ENCODE measurements at regions not wholly inside any gene's neighbourhood (a gene's known extent, or its start where the extent isn't known, plus 50 kb on each side); places are given as distances from the start of the nearest gene placed in this dataset.

DNA sequence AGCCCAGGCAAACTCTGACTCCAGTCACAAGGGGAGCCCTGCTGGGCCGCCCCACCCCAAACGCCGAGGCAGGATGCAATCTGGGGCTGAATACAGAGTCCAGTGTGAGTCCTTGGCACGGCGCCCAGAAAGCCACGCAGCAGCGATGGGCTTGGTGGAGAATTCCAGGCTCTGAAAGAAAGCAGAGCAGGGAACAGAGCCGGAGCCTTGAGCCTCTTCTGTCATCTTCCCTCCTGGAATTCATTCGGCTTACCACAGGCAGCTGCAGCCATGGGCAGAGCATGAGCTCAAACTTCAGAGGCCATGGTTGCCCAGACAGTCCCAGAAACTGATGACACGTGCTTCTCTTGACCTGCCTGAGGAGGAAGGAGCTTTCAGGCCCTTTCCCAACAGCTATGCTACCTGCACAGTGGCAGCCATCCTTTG lies 441.1 kb upstream of the JARID2 start:
- Histone ChIP-seq H4K5ac (ENCODE audit: insufficient read length, low read depth, low read length) (no peak overlapping the region), H2AK5ac (ENCODE audit: insufficient read length, low read length) (no peak overlapping the region), H4K20me1 (ENCODE audit: control insufficient read depth, insufficient read depth, insufficient read length) (no peaks in the 10 kb centered on the region), H3K4ac (ENCODE audit: low read depth, low read length) (no peak overlapping the region), H2AFZ (ENCODE audit: low read length) (no peak overlapping the region), H3K9ac (ENCODE audit: extremely low read depth, insufficient read length, low read length) (no peak overlapping the region), H3K4me1 (ENCODE audit: insufficient read depth, low read length) (peaks cover 2% of the 10 kb centered on the region; the same call in 1 of the 2 replicates), H3T11ph (ENCODE audit: low read length) (no peak overlapping the region), H3K79me1 (ENCODE audit: insufficient read depth, low read depth, low read length, poor library complexity, severe bottlenecking) (no peaks in the 10 kb centered on the region), H2BK120ac (ENCODE audit: low read depth, low read length, poor library complexity, severe bottlenecking) (no peak overlapping the region), H3K14ac (ENCODE audit: insufficient read depth, low read length) (no peak overlapping the region; the same call in 1 of the 2 replicates), H3K18ac (ENCODE audit: insufficient read length, low read depth, low read length) (no peak overlapping the region), H3K56ac (ENCODE audit: insufficient read length, low read depth, low read length) (no peak overlapping the region), H3K9me3 (ENCODE audit: control insufficient read depth, low read depth, low read length) (peaks cover 7% of the 10 kb centered on the region), H3K79me2 (ENCODE audit: insufficient read depth, low read length) (no peaks in the 10 kb centered on the region), H3K23me2 (ENCODE audit: insufficient read length, low read depth, low read length, poor library complexity, severe bottlenecking) (no peaks in the 10 kb centered on the region), H4K91ac (ENCODE audit: insufficient read length, low read depth, low read length) (no peak overlapping the region), H2BK12ac (ENCODE audit: insufficient read length, low read depth, low read length) (no peak overlapping the region), H3K27ac (ENCODE audit: insufficient read length, low read depth, low read length) (no peak overlapping the region), H3K27me3 (ENCODE audit: insufficient read depth, low read length) (no peaks in the 10 kb centered on the region), H3K4me2 (ENCODE audit: insufficient read depth, insufficient read length, low read length) (no peak overlapping the region), H2BK20ac (ENCODE audit: low read depth, low read length, poor library complexity, severe bottlenecking) (no peak overlapping the region), H3K23ac (ENCODE audit: insufficient read length, low read depth, low read length) (no peak overlapping the region), H2BK15ac (ENCODE audit: low read depth, low read length) (no peak overlapping the region), H2BK5ac (ENCODE audit: insufficient read length, low read length) (no peak overlapping the region), H4K8ac (replicated peaks; ENCODE audit: insufficient read length, low read depth, low read length) (no peak overlapping the region)
- H3K4me1 Mint-ChIP-seq = peaks cover 13 to 15% of the 10 kb centered on the region in 2 experiments
- no peak overlapping the region for H3K4me3 Mint-ChIP-seq
- H3K27me3 Mint-ChIP-seq (ENCODE audit: low read depth) = peaks cover 13% of the 10 kb centered on the region
- no CpG with 5 or more reads among the region's 10 CpGs for WGBS (ENCODE audit: extremely low coverage, insufficient read length, low lambda C conversion rate)
- H3K36me3 Mint-ChIP-seq (ENCODE audit: insufficient read depth in 1 of 3, low read depth in 3 of 3) = peaks cover 6 to 15% (median 11%) of the 10 kb centered on the region in 3 experiments
- H3K27ac Mint-ChIP-seq = no peak overlapping the region
- TF ChIP-seq CTCF (conservative IDR thresholded peaks at IDR 0.05) = no peak
- peaks cover 6 to 17% of the 10 kb centered on the region in 2 experiments for H3K9me3 Mint-ChIP-seq
- DNase-seq = no peak
